PC-3 (cell line): ENCODE measurements at regions not wholly inside any gene's neighbourhood (a gene's known extent, or its start where the extent isn't known, plus 50 kb on each side); places are given as distances from the start of the nearest gene placed in this dataset.

Source experiments
- ATAC-seq: fragments of 200-7000 bp; cut with Tn5 transposase; 2 replicates; pipeline ENCODE4 v1.9.1; 2020; ENCODE audit warnings: mild to moderate bottlenecking, moderate library complexity
- BruUV-seq: library from RNA; stranded (reverse); fragments of 400-500 nt; replicated peaks from 2 replicates; lab custom pipeline; 2021; lab: Mats Ljungman, UMichigan
- CTCF ChIA-PET: fragments of 300-600 bp; sonication (Branson Sonifier 250); formaldehyde crosslinking; loops from one replicate; lab custom pipeline; 2022; ENCODE audit warnings: antibody characterized with exemption; lab: Charles Lee
- POLR2A ChIA-PET: fragments of 300-600 bp; sonication (Branson Sonifier 250); formaldehyde crosslinking; loops from one replicate; lab custom pipeline; 2022; ENCODE audit warnings: antibody characterized with exemption; ENCODE audit not compliant: unreplicated experiment; lab: Charles Lee
- DNase-seq: peaks from one replicate; pipeline ENCODE4 v3.0.0-alpha.2; 2015
- H2AFZ ChIP-seq: fragments of 300-600 bp; sonication (generic); 2 replicates; pipeline ENCODE4 v1.6.0; 2016; ENCODE audit warnings: antibody characterized with exemption, low read length
- H3F3A ChIP-seq: fragments of 300-600 bp; sonication (generic); one replicate; pipeline ENCODE4 v1.6.0; 2017; ENCODE audit warnings: antibody characterized with exemption, low read length, control low read depth, mild to moderate bottlenecking; ENCODE audit not compliant: unreplicated experiment
- H3K27ac ChIP-seq: fragments of 300-600 bp; sonication (generic); 2 replicates; pipeline ENCODE4 v1.5.1; 2016; ENCODE audit warnings: mild to moderate bottlenecking, low read length
- H3K27me3 ChIP-seq: fragments of 300-600 bp; sonication (generic); 2 replicates; pipeline ENCODE4 v1.6.1; 2016; ENCODE audit warnings: low read length, mixed read lengths
- H3K36me3 ChIP-seq: fragments of 300-600 bp; sonication (generic); 2 replicates; pipeline ENCODE4 v1.6.1; 2016; ENCODE audit warnings: low read depth, mixed run types, low read length, mixed read lengths
- H3K4me1 ChIP-seq: fragments of 300-600 bp; sonication (generic); 2 replicates; pipeline ENCODE4 v1.5.1; 2016; ENCODE audit warnings: low read length; ENCODE audit not compliant: insufficient read depth
- H3K4me2 ChIP-seq: fragments of 300-600 bp; sonication (generic); 2 replicates; pipeline ENCODE4 v1.6.0; 2016; ENCODE audit warnings: low read length
- H3K4me3 ChIP-seq: fragments of 300-600 bp; sonication (generic); 2 replicates; pipeline ENCODE4 v1.5.1; 2016; ENCODE audit warnings: mild to moderate bottlenecking, low read length, mixed read lengths
- H3K79me2 ChIP-seq: fragments of 300-600 bp; sonication (generic); 2 replicates; pipeline ENCODE4 v1.6.1; 2017; ENCODE audit warnings: low read length, mixed read lengths
- H3K9ac ChIP-seq: fragments of 300-600 bp; sonication (generic); 2 replicates; pipeline ENCODE4 v1.6.0; 2016; ENCODE audit warnings: mild to moderate bottlenecking, low read length
- H3K9me2 ChIP-seq: fragments of 300-600 bp; sonication (generic); replicated peaks from 2 replicates; pipeline ENCODE4 v1.6.1; 2016; ENCODE audit warnings: mixed run types, low read length, mixed read lengths
- H3K9me3 ChIP-seq: fragments of 300-600 bp; sonication (generic); 2 replicates; pipeline ENCODE4 v1.6.1; 2016; ENCODE audit warnings: low read length, mixed read lengths
- H4K20me1 ChIP-seq: fragments of 300-600 bp; sonication (generic); 2 replicates; pipeline ENCODE4 v1.6.1; 2016; ENCODE audit warnings: low read length, mixed read lengths
- CTCF ChIP-seq: fragments of 300-600 bp; sonication (generic); conservative IDR thresholded peaks from 2 replicates; pipeline ENCODE4 v1.5.1; 2017; ENCODE audit warnings: antibody characterized with exemption, low read depth, mild to moderate bottlenecking, low read length
- EZH2 ChIP-seq: fragments of 300-600 bp; sonication (generic); IDR thresholded peaks from one replicate; pipeline ENCODE4 v1.6.1; 2017; ENCODE audit warnings: antibody characterized with exemption, mild to moderate bottlenecking, low read length; ENCODE audit not compliant: unreplicated experiment
- EZH2phosphoT487 ChIP-seq: fragments of 300-600 bp; sonication (generic); IDR thresholded peaks from 2 replicates; pipeline ENCODE4 v1.6.1; 2018; ENCODE audit warnings: mild to moderate bottlenecking, antibody characterized with exemption, low read length, borderline replicate concordance
- intact Hi-C: fragments of 100-400 bp; cut with micrococcal nuclease; formaldehyde crosslinking; loops from 2 replicates; pipeline ENCODE4 v1.9.0; 2023

GRCh38 chr2:5230444-5230843 lies 461.7 kb upstream of the SOX11 start:
- H3F3A ChIP-seq = no peaks in the 10 kb centered on the region
- ChIA-PET POLR2A (no interaction called here), CTCF (no interaction called here)
- H3K36me3 ChIP-seq = no peaks in the 10 kb centered on the region
- H3K4me1 ChIP-seq = no peaks in the 10 kb centered on the region
- no peak overlapping the region for H3K4me3 ChIP-seq
- H3K9me3 ChIP-seq = no peaks in the 10 kb centered on the region
- TF ChIP-seq EZH2 = no peak
- no peak for TF ChIP-seq EZH2phosphoT487
- no peak for TF ChIP-seq CTCF
- H2AFZ ChIP-seq = no peak overlapping the region
- no peak overlapping the region for H3K4me2 ChIP-seq
- no peak for DNase-seq
- ATAC-seq = no peak
- H4K20me1 ChIP-seq = no peaks in the 10 kb centered on the region
- no peaks in the 10 kb centered on the region for H3K27me3 ChIP-seq
- no peaks in the 10 kb centered on the region for H3K79me2 ChIP-seq
- H3K27ac ChIP-seq = no peak overlapping the region
- no peak overlapping the region for H3K9ac ChIP-seq
- H3K9me2 ChIP-seq = no peaks in the 10 kb centered on the region
- intact Hi-C loops = no loop called here
- no TSS peak for BruUV-seq

GRCh38 chr2:5230855-5231254 lies 461.3 kb upstream of the SOX11 start:
- no peaks in the 10 kb centered on the region for H3K27me3 ChIP-seq
- H4K20me1 ChIP-seq = no peaks in the 10 kb centered on the region
- CTCF ChIA-PET = no interaction called here
- no peaks in the 10 kb centered on the region for H3K4me1 ChIP-seq
- H3F3A ChIP-seq = no peaks in the 10 kb centered on the region
- no peak overlapping the region for H3K4me2 ChIP-seq
- intact Hi-C loops = no loop called here
- no peak overlapping the region for H3K9ac ChIP-seq
- no peaks in the 10 kb centered on the region for H3K79me2 ChIP-seq
- DNase-seq (no peak), ATAC-seq (no peak)
- H3K9me2 ChIP-seq = no peaks in the 10 kb centered on the region
- no peak overlapping the region for H2AFZ ChIP-seq
- POLR2A ChIA-PET = no interaction called here
- H3K4me3 ChIP-seq = no peak overlapping the region
- H3K27ac ChIP-seq = no peak overlapping the region
- no peaks in the 10 kb centered on the region for H3K36me3 ChIP-seq
- BruUV-seq = no TSS peak
- no peak for TF ChIP-seq CTCF
- TF ChIP-seq EZH2phosphoT487 = no peak
- no peak for TF ChIP-seq EZH2
- no peaks in the 10 kb centered on the region for H3K9me3 ChIP-seq

- Histone ChIP-seq H2AFZ (no peak overlapping the region), H3K79me2 (no peaks in the 10 kb centered on the region), H3K9me3 (no peaks in the 10 kb centered on the region), H3K9me2 (no peaks in the 10 kb centered on the region), H3K27ac (no peak overlapping the region), H3K4me3 (no peak overlapping the region), H3K9ac (no peak overlapping the region), H3K27me3 (no peaks in the 10 kb centered on the region), H4K20me1 (no peaks in the 10 kb centered on the region), H3K36me3 (no peaks in the 10 kb centered on the region), H3K4me2 (no peak overlapping the region), H3F3A (no peaks in the 10 kb centered on the region), H3K4me1 (no peaks in the 10 kb centered on the region)
- TF ChIP-seq EZH2 = no peak
- no peak for TF ChIP-seq EZH2phosphoT487
- no peak for TF ChIP-seq CTCF
- no TSS peak for BruUV-seq
- DNase-seq (no peak), ATAC-seq (no peak)
- POLR2A ChIA-PET = no interaction called here
- intact Hi-C loops = no loop called here
- CTCF ChIA-PET = no interaction called here
Observed at GRCh38 chr2:5231287-5231686, 460.9 kb upstream of the SOX11 start.
